ENCODE measurements at regions not wholly inside any gene's neighbourhood (a gene's known extent, or its start where the extent isn't known, plus 50 kb on each side); places are given as distances from the start of the nearest gene placed in this dataset.

- CTCF ChIA-PET: no interaction called here
- DNase-seq (ENCODE audit: low read depth, low spot score): no peak
Observed at GRCh38 chr2:150885236-150885635, 376.4 kb downstream of the RBM43 start.

DNA sequence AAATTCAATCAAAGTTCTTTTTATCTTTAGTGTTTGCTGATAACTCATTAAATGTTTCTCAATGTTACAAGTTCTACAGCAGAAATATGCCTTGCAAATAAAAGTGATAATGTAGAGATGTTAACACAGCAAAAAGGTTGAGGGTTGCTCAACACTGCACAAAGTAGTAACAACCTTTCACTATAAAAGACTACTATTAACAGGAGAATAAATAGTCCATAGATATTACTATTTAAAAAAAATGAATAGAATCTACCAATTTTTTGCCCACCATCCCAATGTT is 378.1 kb downstream of the RBM43 start:
- Histone ChIP-seq H3K27ac (ENCODE audit: low read depth, low read length) (no peak overlapping the region), H3K4me1 (ENCODE audit: control insufficient read depth in 1 of 2, insufficient read depth in 2 of 2, low read length in 2 of 2) (peaks cover 0 to 5% of the 10 kb centered on the region in 2 experiments; a peak in 2 of 4 replicates), H3K36me3 (ENCODE audit: control insufficient read depth in 1 of 2, insufficient read depth in 2 of 2, low read length in 2 of 2) (no peaks in the 10 kb centered on the region), H3K9ac (ENCODE audit: low read length) (no peak overlapping the region), H3K79me2 (ENCODE audit: insufficient read depth, low read length) (no peaks in the 10 kb centered on the region), H3K9me2 (ENCODE audit: insufficient read depth) (no peaks in the 10 kb centered on the region), H4K20me1 (ENCODE audit: insufficient read depth) (no peaks in the 10 kb centered on the region), H3K4me3 (replicated peaks in 1 of 2; ENCODE audit: low read depth in 1 of 2, low read length in 2 of 2) (no peak overlapping the region), H3K4me2 (ENCODE audit: low read length) (no peak overlapping the region), H3K27me3 (ENCODE audit: insufficient read depth, low read length) (no peaks in the 10 kb centered on the region), H2AFZ (ENCODE audit: low read depth, low read length, poor library complexity, severe bottlenecking) (no peak overlapping the region), H3K9me3 (ENCODE audit: control insufficient read depth in 1 of 2, insufficient read depth in 1 of 2, low read depth in 1 of 2, low read length in 2 of 2) (no peaks in the 10 kb centered on the region)
- BruUV-seq (replicated peaks): no TSS peak
- ChIA-PET CTCF (no interaction called here), POLR2A (no interaction called here), RAD21 (ENCODE audit: low non-redundant PET in 1 of 2, low total read pairs in 2 of 2, uncharacterized antibody in 2 of 2, unreplicated experiment in 2 of 2) (no interaction called here)
- intact Hi-C loops (cut with micrococcal nuclease): no loop called here
- DNase-seq (ENCODE audit: low read depth, low spot score) (no peak), ATAC-seq (no peak)
- TF ChIP-seq YY1 (IDR thresholded peaks at IDR 0.05; ENCODE audit: extremely low read depth, insufficient replicate concordance, low read depth, low read length) (no peak), EGR1 (IDR thresholded peaks at IDR 0.05; ENCODE audit: low read depth) (no peak), EZH2 (IDR thresholded peaks at IDR 0.05) (no peak), CBX3 (IDR thresholded peaks at IDR 0.05; ENCODE audit: low read depth) (no peak), SIN3A (IDR thresholded peaks at IDR 0.05; ENCODE audit: low read depth) (no peak), FOSL1 (IDR thresholded peaks at IDR 0.05; ENCODE audit: low read depth) (no peak), RAD21 (IDR thresholded peaks at IDR 0.05; ENCODE audit: low read depth) (no peak), ZBTB33 (IDR thresholded peaks at IDR 0.05; ENCODE audit: extremely low read depth, insufficient replicate concordance, low read length) (no peak), POLR2A (IDR thresholded peaks at IDR 0.05; ENCODE audit: borderline replicate concordance, extremely low read depth, insufficient read depth, insufficient read length) (no peak), ZNF274 (IDR thresholded peaks at IDR 0.05; ENCODE audit: low read depth, low read length) (no peak), ELF1 (IDR thresholded peaks at IDR 0.05; ENCODE audit: borderline replicate concordance, low read depth) (no peak)
- TF ChIP-seq, protein P1, sequence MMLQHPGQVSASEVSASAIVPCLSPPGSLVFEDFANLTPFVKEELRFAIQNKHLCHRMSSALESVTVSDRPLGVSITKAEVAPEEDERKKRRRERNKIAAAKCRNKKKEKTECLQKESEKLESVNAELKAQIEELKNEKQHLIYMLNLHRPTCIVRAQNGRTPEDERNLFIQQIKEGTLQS (IDR thresholded peaks at IDR 0.05): no peak
- TF ChIP-seq, protein P2, sequence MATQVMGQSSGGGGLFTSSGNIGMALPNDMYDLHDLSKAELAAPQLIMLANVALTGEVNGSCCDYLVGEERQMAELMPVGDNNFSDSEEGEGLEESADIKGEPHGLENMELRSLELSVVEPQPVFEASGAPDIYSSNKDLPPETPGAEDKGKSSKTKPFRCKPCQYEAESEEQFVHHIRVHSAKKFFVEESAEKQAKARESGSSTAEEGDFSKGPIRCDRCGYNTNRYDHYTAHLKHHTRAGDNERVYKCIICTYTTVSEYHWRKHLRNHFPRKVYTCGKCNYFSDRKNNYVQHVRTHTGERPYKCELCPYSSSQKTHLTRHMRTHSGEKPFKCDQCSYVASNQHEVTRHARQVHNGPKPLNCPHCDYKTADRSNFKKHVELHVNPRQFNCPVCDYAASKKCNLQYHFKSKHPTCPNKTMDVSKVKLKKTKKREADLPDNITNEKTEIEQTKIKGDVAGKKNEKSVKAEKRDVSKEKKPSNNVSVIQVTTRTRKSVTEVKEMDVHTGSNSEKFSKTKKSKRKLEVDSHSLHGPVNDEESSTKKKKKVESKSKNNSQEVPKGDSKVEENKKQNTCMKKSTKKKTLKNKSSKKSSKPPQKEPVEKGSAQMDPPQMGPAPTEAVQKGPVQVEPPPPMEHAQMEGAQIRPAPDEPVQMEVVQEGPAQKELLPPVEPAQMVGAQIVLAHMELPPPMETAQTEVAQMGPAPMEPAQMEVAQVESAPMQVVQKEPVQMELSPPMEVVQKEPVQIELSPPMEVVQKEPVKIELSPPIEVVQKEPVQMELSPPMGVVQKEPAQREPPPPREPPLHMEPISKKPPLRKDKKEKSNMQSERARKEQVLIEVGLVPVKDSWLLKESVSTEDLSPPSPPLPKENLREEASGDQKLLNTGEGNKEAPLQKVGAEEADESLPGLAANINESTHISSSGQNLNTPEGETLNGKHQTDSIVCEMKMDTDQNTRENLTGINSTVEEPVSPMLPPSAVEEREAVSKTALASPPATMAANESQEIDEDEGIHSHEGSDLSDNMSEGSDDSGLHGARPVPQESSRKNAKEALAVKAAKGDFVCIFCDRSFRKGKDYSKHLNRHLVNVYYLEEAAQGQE (IDR thresholded peaks at IDR 0.05; ENCODE audit: low read depth): no peak

More at GRCh38 chr2:150885236-150885635, 376.4 kb downstream of the RBM43 start:
- Histone ChIP-seq H2AFZ (ENCODE audit: low read depth, low read length, poor library complexity, severe bottlenecking) (no peak overlapping the region), H3K27ac (ENCODE audit: low read depth, low read length) (no peak overlapping the region), H3K36me3 (ENCODE audit: control insufficient read depth in 1 of 2, insufficient read depth in 2 of 2, low read length in 2 of 2) (no peaks in the 10 kb centered on the region), H3K27me3 (ENCODE audit: insufficient read depth, low read length) (no peaks in the 10 kb centered on the region), H3K9me3 (ENCODE audit: control insufficient read depth in 1 of 2, insufficient read depth in 1 of 2, low read depth in 1 of 2, low read length in 2 of 2) (no peaks in the 10 kb centered on the region), H3K4me2 (ENCODE audit: low read length) (no peak overlapping the region), H3K79me2 (ENCODE audit: insufficient read depth, low read length) (no peaks in the 10 kb centered on the region), H3K4me1 (ENCODE audit: control insufficient read depth in 1 of 2, insufficient read depth in 2 of 2, low read length in 2 of 2) (no peaks in the 10 kb centered on the region), H3K4me3 (replicated peaks in 1 of 2; ENCODE audit: low read depth in 1 of 2, low read length in 2 of 2) (no peak overlapping the region), H3K9me2 (ENCODE audit: insufficient read depth) (no peaks in the 10 kb centered on the region), H3K9ac (ENCODE audit: low read length) (no peak overlapping the region), H4K20me1 (ENCODE audit: insufficient read depth) (no peaks in the 10 kb centered on the region)
- intact Hi-C loops (cut with micrococcal nuclease): no loop called here
- ATAC-seq: no peak
- TF ChIP-seq YY1 (IDR thresholded peaks at IDR 0.05; ENCODE audit: extremely low read depth, insufficient replicate concordance, low read depth, low read length): no peak
- TF ChIP-seq POLR2AphosphoS5 (IDR thresholded peaks at IDR 0.05; ENCODE audit: low read depth, low read length): no peak
- no peak for TF ChIP-seq ZNF274 (IDR thresholded peaks at IDR 0.05; ENCODE audit: low read depth, low read length)
- TF ChIP-seq EGR1 (IDR thresholded peaks at IDR 0.05; ENCODE audit: low read depth): no peak
- no TSS peak for BruUV-seq (replicated peaks)
- ChIA-PET RAD21 (ENCODE audit: low non-redundant PET in 1 of 2, low total read pairs in 2 of 2, uncharacterized antibody in 2 of 2, unreplicated experiment in 2 of 2) (no interaction called here), POLR2A (no interaction called here)
